ENCODE measurements at regions not wholly inside any gene's neighbourhood (a gene's known extent, or its start where the extent isn't known, plus 50 kb on each side); places are given as distances from the start of the nearest gene placed in this dataset.

GRCh38 chr12:87008785-87009384, 752.7 kb upstream of the MGAT4C start:
- no peak for TF ChIP-seq CTCF (IDR thresholded peaks at IDR 0.05)
- no peak for TF ChIP-seq EP300 (IDR thresholded peaks at IDR 0.05)
